HEK293 (cell line): ENCODE measurements at regions not wholly inside any gene's neighbourhood (a gene's known extent, or its start where the extent isn't known, plus 50 kb on each side); places are given as distances from the start of the nearest gene placed in this dataset.

Experiments
- CTCF ChIA-PET: fragments of 350-600 bp; formaldehyde crosslinking; extraction: SDS; loops from one replicate; lab custom pipeline; 2021; ENCODE audit warnings: antibody characterized with exemption; lab: Yijun Ruan, JAX
- POLR2A ChIA-PET: fragments of 300-600 bp; formaldehyde crosslinking; extraction: SDS; loops from one replicate; lab custom pipeline; 2020; ENCODE audit warnings: antibody characterized with exemption, inconsistent platforms; lab: Yijun Ruan, JAX
- H3K27ac ChIP-seq: fragments of 200-500 bp; sonication (Bioruptor generic); 2 replicates; pipeline ENCODE4 v1.5.1; 2014; ENCODE audit warnings: low read depth, low read length, control low read depth, inconsistent platforms; ENCODE audit errors: extremely low read depth
- H3K36me3 ChIP-seq, 2 experiments: fragments of 200-500 bp in 1 of 2; sonication (Bioruptor generic) in 1 of 2; 1 replicate in 1 of 2; 2 replicates in 1 of 2; pipeline ENCODE4 v1.5.1; 2014 to 2017; ENCODE audit warnings: inconsistent platforms in 2 of 2, low read length in 2 of 2; ENCODE audit not compliant: control insufficient read depth in 2 of 2, insufficient read depth in 1 of 2
- H3K4me1 ChIP-seq: fragments of 200-500 bp; sonication (Bioruptor generic); 2 replicates; pipeline ENCODE4 v1.5.1; 2014; ENCODE audit warnings: mild to moderate bottlenecking, low read length, inconsistent platforms; ENCODE audit not compliant: control insufficient read depth, insufficient read depth
- H3K4me3 ChIP-seq: 2 replicates; pipeline ENCODE4 v1.5.1; 2011; ENCODE audit warnings: low read depth, mild to moderate bottlenecking, control low read depth, low read length, moderate library complexity
- H3K9me3 ChIP-seq: fragments of 200-500 bp; sonication (Bioruptor generic); 2 replicates; pipeline ENCODE4 v1.5.1; 2014; ENCODE audit warnings: low read depth, low read length, inconsistent platforms; ENCODE audit not compliant: control insufficient read depth, insufficient read depth
- GLI4 ChIP-seq: fragments of 450-650 bp; formaldehyde crosslinking; IDR thresholded peaks from 2 replicates; pipeline ENCODE4 v1.5.1; 2016; ENCODE audit warnings: missing biosample characterization, missing genetic modification characterization
- HOXC10 ChIP-seq: sonication (generic); formaldehyde crosslinking; IDR thresholded peaks from 2 replicates; pipeline ENCODE4 v1.8.1; 2023; ENCODE audit warnings: mild to moderate bottlenecking, missing genetic modification reagents
- MYNN ChIP-seq: fragments of 450-650 bp; formaldehyde crosslinking; IDR thresholded peaks from 2 replicates; pipeline ENCODE4 v1.5.1; 2016; ENCODE audit warnings: missing biosample characterization, missing genetic modification characterization, borderline replicate concordance
- ZNF121 ChIP-seq: fragments of 450-650 bp; formaldehyde crosslinking; IDR thresholded peaks from 2 replicates; pipeline ENCODE4 v1.5.1; 2016; ENCODE audit warnings: missing biosample characterization, missing genetic modification characterization
- ZNF202 ChIP-seq: fragments of 450-650 bp; formaldehyde crosslinking; IDR thresholded peaks from 2 replicates; pipeline ENCODE4 v1.5.1; 2016; ENCODE audit warnings: missing biosample characterization, missing genetic modification characterization, borderline replicate concordance
- ZNF311 ChIP-seq: fragments of 450-650 bp; formaldehyde crosslinking; IDR thresholded peaks from 2 replicates; pipeline ENCODE4 v1.5.1; 2017; ENCODE audit warnings: missing biosample characterization, missing genetic modification characterization, borderline replicate concordance
- ZNF341 ChIP-seq: fragments of 450-650 bp; formaldehyde crosslinking; IDR thresholded peaks from 2 replicates; pipeline ENCODE4; 2016; ENCODE audit warnings: low read depth, missing biosample characterization, missing genetic modification characterization
- ZNF423 ChIP-seq: fragments of 450-650 bp; formaldehyde crosslinking; IDR thresholded peaks from 2 replicates; pipeline ENCODE4 v1.5.1; 2016; ENCODE audit warnings: missing biosample characterization, missing genetic modification characterization
- ZNF514 ChIP-seq: fragments of 450-650 bp; formaldehyde crosslinking; IDR thresholded peaks from 2 replicates; pipeline ENCODE4 v1.5.1; 2016; ENCODE audit warnings: missing biosample characterization, missing genetic modification characterization
- ZNF791 ChIP-seq: fragments of 450-650 bp; formaldehyde crosslinking; IDR thresholded peaks from 2 replicates; pipeline ENCODE4 v1.5.1; 2016; ENCODE audit warnings: missing biosample characterization, missing genetic modification characterization
- TF ChIP-seq, protein P1 (sequence below): fragments of 450-650 bp; formaldehyde crosslinking; IDR thresholded peaks from 2 replicates; pipeline ENCODE4 v1.5.1; 2016; ENCODE audit warnings: missing biosample characterization, missing genetic modification characterization
- TF ChIP-seq, protein P2 (sequence below): fragments of 450-650 bp; formaldehyde crosslinking; IDR thresholded peaks from 2 replicates; pipeline ENCODE4 v1.5.1; 2016; ENCODE audit warnings: missing biosample characterization, missing genetic modification characterization, borderline replicate concordance
- TF ChIP-seq, protein P3 (sequence below): fragments of 450-650 bp; formaldehyde crosslinking; IDR thresholded peaks from 2 replicates; pipeline ENCODE4 v1.5.1; 2017; ENCODE audit warnings: missing biosample characterization, mild to moderate bottlenecking, missing genetic modification characterization, moderate library complexity
- TF ChIP-seq, protein P4 (sequence below): fragments of 450-650 bp; formaldehyde crosslinking; IDR thresholded peaks from 2 replicates; pipeline ENCODE4 v1.5.1; 2016; ENCODE audit warnings: missing biosample characterization, missing genetic modification characterization

DNA sequence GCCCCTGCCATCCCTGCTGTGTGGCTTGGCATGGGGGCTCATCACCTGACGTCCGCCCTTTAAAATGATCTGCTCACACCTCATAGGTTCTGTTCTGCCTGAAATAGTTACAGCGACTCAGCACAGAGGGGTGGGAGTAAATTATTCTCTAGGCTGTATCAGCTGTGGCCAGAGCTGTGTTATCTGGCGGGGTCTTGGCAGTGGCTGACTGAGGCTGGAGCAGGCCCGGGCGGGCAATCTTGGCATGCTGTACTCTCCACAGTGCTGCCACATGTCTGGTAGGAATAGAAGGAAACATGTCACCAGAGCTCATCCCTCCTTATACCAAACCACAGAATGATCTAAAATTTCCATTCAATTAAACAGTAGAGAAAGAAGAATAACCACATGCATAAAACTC is 499.9 kb upstream of the LMCD1 start:
- no peak overlapping the region for H3K4me3 ChIP-seq
- POLR2A ChIA-PET, result no interaction called here
- no peak overlapping the region for H3K27ac ChIP-seq
- H3K9me3 ChIP-seq, result no peaks in the 10 kb centered on the region
- H3K36me3 ChIP-seq, result no peaks in the 10 kb centered on the region
- H3K4me1 ChIP-seq, result no peaks in the 10 kb centered on the region
- TF ChIP-seq, protein P1, sequence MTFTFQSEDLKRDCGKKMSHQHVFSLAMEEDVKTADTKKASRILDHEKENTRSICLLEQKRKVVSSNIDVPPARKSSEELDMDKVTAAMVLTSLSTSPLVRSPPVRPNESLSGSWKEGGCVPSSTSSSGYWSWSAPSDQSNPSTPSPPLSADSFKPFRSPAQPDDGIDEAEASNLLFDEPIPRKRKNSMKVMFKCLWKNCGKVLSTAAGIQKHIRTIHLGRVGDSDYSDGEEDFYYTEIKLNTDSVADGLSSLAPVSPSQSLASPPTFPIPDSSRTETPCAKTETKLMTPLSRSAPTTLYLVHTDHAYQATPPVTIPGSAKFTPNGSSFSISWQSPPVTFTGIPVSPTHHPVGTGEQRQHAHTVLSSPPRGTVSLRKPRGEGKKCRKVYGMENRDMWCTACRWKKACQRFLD (tag by site-specific recombination), result no peak
- TF ChIP-seq ZNF791 (tag by site-specific recombination) (no peak), ZNF202 (tag by site-specific recombination) (no peak), ZNF311 (tag by site-specific recombination) (no peak), MYNN (tag by site-specific recombination) (no peak), ZNF341 (tag by site-specific recombination) (no peak), ZNF423 (tag by site-specific recombination) (no peak)
- TF ChIP-seq, protein P2, sequence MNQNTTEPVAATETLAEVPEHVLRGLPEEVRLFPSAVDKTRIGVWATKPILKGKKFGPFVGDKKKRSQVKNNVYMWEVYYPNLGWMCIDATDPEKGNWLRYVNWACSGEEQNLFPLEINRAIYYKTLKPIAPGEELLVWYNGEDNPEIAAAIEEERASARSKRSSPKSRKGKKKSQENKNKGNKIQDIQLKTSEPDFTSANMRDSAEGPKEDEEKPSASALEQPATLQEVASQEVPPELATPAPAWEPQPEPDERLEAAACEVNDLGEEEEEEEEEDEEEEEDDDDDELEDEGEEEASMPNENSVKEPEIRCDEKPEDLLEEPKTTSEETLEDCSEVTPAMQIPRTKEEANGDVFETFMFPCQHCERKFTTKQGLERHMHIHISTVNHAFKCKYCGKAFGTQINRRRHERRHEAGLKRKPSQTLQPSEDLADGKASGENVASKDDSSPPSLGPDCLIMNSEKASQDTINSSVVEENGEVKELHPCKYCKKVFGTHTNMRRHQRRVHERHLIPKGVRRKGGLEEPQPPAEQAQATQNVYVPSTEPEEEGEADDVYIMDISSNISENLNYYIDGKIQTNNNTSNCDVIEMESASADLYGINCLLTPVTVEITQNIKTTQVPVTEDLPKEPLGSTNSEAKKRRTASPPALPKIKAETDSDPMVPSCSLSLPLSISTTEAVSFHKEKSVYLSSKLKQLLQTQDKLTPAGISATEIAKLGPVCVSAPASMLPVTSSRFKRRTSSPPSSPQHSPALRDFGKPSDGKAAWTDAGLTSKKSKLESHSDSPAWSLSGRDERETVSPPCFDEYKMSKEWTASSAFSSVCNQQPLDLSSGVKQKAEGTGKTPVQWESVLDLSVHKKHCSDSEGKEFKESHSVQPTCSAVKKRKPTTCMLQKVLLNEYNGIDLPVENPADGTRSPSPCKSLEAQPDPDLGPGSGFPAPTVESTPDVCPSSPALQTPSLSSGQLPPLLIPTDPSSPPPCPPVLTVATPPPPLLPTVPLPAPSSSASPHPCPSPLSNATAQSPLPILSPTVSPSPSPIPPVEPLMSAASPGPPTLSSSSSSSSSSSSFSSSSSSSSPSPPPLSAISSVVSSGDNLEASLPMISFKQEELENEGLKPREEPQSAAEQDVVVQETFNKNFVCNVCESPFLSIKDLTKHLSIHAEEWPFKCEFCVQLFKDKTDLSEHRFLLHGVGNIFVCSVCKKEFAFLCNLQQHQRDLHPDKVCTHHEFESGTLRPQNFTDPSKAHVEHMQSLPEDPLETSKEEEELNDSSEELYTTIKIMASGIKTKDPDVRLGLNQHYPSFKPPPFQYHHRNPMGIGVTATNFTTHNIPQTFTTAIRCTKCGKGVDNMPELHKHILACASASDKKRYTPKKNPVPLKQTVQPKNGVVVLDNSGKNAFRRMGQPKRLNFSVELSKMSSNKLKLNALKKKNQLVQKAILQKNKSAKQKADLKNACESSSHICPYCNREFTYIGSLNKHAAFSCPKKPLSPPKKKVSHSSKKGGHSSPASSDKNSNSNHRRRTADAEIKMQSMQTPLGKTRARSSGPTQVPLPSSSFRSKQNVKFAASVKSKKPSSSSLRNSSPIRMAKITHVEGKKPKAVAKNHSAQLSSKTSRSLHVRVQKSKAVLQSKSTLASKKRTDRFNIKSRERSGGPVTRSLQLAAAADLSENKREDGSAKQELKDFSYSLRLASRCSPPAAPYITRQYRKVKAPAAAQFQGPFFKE (tag by site-specific recombination), result no peak
- CTCF ChIA-PET, result no interaction called here

DNA sequence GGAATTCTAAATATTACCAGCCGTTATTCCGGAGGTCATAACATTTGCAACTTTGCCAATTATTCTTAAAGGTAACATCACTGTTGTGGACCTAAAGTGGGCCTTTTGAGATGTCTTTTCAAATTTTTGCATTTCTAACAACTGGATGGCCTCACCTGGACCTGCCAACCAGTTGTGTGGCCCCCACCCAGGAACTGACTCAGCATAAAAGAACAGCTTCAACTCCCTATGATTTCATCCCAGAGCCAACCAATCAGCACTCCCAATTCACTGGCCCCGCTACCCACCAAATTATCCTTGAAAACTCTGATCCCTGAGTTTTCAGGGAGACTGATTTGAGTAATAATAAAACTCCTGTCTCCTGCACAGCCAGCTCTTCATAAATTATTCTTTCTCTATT is 489.7 kb upstream of the LMCD1 start:
- H3K4me3 ChIP-seq, result no peak overlapping the region
- H3K4me1 ChIP-seq, result no peaks in the 10 kb centered on the region
- TF ChIP-seq, protein P3, sequence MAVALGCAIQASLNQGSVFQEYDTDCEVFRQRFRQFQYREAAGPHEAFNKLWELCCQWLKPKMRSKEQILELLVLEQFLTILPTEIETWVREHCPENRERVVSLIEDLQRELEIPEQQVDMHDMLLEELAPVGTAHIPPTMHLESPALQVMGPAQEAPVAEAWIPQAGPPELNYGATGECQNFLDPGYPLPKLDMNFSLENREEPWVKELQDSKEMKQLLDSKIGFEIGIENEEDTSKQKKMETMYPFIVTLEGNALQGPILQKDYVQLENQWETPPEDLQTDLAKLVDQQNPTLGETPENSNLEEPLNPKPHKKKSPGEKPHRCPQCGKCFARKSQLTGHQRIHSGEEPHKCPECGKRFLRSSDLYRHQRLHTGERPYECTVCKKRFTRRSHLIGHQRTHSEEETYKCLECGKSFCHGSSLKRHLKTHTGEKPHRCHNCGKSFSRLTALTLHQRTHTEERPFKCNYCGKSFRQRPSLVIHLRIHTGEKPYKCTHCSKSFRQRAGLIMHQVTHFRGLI, result no peak
- TF ChIP-seq, protein P1 (tag by site-specific recombination), result no peak
- TF ChIP-seq, protein P4, sequence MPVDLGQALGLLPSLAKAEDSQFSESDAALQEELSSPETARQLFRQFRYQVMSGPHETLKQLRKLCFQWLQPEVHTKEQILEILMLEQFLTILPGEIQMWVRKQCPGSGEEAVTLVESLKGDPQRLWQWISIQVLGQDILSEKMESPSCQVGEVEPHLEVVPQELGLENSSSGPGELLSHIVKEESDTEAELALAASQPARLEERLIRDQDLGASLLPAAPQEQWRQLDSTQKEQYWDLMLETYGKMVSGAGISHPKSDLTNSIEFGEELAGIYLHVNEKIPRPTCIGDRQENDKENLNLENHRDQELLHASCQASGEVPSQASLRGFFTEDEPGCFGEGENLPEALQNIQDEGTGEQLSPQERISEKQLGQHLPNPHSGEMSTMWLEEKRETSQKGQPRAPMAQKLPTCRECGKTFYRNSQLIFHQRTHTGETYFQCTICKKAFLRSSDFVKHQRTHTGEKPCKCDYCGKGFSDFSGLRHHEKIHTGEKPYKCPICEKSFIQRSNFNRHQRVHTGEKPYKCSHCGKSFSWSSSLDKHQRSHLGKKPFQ, result no peak
- TF ChIP-seq HOXC10, result no peak
- TF ChIP-seq ZNF514 (tag by site-specific recombination), result no peak
- no peak for TF ChIP-seq ZNF121 (tag by site-specific recombination)
- no peak for TF ChIP-seq GLI4 (tag by site-specific recombination)
- H3K36me3 ChIP-seq, result no peaks in the 10 kb centered on the region
- H3K27ac ChIP-seq, result no peak overlapping the region
- POLR2A ChIA-PET, result no interaction called here
- CTCF ChIA-PET, result no interaction called here
- H3K9me3 ChIP-seq, result no peaks in the 10 kb centered on the region
